ENCODE measurements at regions not wholly inside any gene's neighbourhood (a gene's known extent, or its start where the extent isn't known, plus 50 kb on each side); places are given as distances from the start of the nearest gene placed in this dataset.

DNA sequence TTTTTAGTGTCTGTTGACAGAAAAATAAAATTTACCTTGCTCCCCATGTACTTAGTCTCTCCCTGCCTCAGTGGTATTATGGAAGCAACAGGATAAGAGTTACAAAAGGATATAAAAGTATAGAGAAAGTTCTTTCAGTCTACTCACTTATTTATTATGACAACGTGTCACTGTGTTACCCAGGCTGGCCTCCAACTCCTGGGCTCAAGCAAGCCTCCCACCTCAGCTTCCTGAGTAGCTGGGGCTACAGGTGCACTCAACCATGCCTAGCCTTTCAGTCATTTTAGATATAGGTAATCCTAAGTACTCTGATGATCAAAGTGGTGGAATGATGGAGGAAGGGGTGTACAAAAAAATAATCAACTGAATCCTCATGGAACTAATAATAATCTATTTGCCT, 215.2 kb upstream of the MKLN1 start:
- no peak for DNase-seq

DNA sequence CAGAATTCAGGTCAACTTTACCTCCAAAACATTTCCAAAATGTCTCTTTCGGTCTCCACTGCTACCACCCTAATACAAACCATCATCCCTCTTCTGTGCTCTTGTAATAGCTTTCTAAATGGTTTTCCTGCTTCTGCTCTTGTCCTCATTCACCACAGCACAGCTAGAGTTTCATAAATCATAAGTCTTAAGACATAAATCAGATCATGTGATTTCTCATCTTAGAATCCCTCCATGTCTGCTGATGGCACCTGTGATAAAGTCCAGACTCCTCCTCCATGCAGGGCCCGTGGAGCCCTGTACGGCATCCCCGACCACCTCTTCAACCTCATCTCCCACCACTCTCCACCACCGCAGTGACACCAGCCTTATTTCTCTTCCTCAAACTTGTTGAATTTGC, 212.3 kb upstream of the MKLN1 start:
- no peak for DNase-seq

DNA sequence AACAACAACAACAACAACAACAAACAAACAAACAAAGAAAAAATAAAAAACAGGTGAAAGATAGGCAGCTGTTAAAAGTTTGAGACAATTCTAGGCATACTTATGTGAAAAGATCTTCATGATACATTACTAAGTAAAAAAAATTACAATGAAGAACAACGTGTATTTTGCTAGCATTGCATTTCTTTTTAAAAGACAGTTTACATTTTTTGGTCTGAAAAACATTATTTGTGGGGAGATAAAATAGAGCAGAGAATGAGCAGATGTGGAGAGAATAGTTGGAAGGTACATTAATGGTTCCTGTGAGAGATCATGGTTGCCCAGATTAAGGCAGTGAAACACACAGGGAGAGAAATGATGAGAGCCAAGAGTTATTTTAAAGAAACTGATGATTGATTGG, 210.2 kb upstream of the MKLN1 start:
- DNase-seq: no peak

DNA sequence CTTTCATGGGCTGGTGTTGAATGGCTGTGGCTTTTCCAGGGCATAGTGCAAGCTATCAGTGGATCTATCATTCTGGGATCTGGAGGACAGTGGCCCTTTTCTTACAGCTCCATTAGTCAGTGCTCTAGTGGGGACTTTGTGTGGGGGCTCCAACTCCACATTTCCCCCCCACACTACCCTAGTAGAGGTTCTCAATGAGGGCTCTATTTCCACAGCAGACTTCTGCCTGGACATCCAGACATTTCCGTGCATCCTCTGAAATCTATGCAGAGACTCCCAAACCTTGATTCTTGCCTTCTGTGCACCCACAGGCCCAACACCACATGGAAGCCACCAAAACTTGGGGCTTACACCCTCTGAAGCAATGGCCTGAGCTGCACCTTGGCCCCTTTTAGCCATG, 208.3 kb upstream of the MKLN1 start:
- DNase-seq: no peak

- no peak for DNase-seq
Observed at GRCh38 chr7:131122394-131122793, 205.3 kb upstream of the MKLN1 start.

GRCh38 chr7:131124001-131124629, 203.6 kb upstream of the MKLN1 start:
- no peak for DNase-seq

DNA sequence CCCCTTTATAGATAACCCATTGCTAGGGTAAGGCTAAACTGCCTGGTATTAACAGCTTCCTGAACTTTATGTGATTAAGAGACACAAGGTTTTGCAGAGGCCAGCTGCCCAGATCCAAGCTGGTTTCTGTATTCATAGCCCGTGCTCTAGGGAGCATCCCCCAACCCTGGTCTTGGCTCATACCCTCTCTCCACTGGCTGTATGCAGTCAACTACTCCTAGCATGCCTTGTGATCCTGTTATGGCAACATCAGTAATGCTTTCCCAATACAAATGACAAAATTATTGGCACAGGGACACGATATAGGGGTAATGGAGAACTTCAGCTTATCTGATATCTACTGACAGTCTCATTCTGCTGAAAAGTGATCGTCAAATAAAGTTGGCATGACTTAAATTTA, 202.8 kb upstream of the MKLN1 start:
- no peak for DNase-seq

DNA sequence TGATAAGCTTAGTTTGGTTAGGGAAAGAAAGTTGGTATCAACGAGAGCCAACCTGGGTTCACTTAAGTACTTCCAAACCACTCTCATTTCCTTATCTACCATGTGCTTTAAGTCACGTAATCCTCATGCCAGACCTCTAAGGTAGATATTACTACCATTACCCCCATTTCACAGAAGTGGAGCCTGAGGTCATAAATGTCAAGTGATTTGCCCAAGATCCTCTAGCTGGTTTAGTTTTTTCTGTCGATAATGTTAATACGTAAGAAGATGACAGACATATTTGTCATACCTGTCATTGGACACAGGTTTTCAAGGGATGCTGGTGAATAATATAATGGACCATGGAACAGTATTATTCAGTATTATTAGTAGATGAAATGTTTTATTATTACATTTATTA, 197.4 kb upstream of the MKLN1 start:
- no peak for DNase-seq

- no peak for DNase-seq
Observed at GRCh38 chr7:131131012-131131745, 196.5 kb upstream of the MKLN1 start.

- no peak for DNase-seq
Observed at GRCh38 chr7:131131746-131132431, 195.8 kb upstream of the MKLN1 start.

DNA sequence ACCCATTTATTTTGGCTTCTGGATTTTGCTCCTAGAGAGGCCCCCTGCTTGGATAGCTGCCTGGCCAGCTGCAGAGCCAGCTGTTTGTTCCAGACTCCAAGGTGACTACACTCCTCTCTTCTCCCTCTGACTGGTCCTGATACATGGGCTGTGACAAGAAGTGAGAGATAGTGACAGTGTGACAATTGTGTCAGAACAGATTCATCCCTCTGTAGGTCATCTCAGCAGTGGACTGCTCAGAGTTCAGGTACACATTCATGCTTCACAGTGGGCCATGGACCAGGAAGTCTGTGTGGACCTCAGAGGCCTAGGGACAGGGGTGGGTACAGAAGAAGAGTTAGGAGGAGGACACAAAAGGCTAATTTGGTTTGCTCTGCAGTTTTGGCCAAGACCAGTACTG, 188.2 kb upstream of the MKLN1 start:
- DNase-seq: no peak

DNA sequence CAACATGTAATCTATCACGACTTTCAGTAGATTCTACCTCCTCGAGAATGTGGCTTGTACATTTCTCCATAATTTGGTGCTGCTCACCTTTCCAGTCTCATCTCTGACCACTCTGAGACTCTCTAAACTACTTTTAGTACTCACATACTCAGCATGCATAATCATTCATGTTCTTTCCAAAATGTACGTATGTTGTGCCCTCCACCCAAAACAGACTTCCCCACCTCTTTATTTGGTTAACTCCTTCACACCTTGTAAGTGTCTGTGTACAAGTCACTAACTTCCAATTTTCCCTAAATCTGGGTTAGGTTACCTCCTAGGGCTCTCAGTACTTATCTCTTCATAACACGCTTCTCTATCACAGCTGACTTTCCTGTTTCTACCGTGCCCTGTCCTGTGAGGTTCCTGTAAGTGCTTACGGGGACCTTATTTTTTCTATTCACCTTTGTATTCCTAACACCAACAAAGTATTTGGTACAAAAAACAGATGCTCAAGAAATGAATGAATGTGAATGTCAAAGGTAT, 186.2 kb upstream of the MKLN1 start:
- no peak for DNase-seq

GRCh38 chr7:131143869-131144268, 183.8 kb upstream of the MKLN1 start:
- no peak for DNase-seq

DNA sequence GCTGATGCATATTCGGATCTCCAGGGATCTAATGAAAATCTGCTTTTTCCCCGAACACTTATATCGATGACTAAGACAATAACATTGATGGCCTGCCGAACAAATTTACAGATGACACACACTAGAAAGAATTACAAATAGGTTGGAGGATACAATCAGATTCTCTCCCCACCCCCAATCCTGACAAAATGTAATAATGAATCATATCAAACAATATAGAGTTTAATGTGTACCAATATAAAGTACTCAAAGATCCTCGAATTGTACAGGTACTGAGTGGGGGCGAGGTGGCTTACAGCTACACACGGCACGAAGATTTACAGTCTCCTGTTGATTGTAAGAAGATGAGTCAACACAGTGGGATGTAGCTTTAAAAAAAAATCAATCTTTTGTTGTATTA, 182.7 kb upstream of the MKLN1 start:
- no peak for DNase-seq

GRCh38 chr7:131145770-131146169, 181.9 kb upstream of the MKLN1 start:
- DNase-seq: no peak

GRCh38 chr7:131147604-131148003, 180.1 kb upstream of the MKLN1 start:
- DNase-seq: no peak

GRCh38 chr7:131148258-131148657, 179.4 kb upstream of the MKLN1 start:
- no peak for DNase-seq

GRCh38 chr7:131148708-131149428, 178.8 kb upstream of the MKLN1 start:
- DNase-seq: no peak

DNA sequence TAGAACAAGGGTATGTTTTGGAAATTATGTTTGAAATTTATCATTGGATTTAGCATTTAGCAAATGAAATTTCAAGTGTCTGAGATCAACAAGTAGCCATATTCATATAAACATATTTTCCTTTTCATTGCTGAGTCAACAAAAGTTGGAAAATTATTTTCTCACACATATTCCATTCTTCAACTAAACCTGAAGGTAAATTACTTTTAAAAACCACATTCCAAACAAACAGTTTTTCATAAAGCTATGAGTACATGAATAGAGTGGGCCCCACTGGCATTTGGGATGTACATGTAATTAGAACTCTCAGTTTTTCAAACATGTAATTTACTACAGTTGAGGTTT, 178.3 kb upstream of the MKLN1 start:
- no peak for DNase-seq

DNA sequence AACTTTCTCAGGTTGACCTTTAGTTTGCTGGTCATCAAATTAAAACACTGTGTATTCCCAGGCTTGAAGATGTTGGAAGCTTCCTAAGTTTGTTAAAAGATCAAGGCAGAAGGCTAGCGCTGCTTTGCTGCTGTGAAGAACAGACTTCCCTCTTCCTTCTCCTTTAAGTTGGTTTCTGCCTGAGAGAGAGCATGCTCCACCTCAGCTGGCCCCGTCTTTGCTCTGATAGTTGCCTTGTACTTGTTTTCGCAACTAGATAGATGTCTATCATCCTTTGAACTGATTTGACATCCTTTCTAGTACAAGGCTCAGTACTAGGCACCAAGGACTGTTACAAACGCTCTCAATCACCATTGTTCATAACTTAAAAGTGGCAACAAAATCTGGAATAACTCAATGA, 177.8 kb upstream of the MKLN1 start:
- no peak for DNase-seq

DNA sequence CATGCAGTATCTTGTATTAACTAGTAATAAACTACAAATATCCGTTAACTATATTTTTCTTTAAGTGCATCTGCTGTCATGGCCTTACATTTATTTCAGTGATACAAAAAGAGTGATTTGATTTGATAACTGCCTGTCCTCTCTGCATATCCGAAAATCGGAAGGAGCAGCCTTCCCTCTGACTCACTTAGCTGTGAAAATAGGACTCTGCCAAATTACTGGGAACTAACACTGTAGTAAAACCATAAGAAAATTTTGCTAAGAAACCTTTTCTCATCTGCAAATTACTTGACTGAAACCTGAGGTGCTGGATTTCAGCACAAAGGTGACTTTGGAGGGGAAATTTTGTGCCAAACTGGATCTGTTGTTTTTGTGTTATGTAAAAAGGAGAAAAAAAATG, 176.6 kb upstream of the MKLN1 start:
- no peak for DNase-seq

GRCh38 chr7:131152766-131153165, 174.9 kb upstream of the MKLN1 start:
- DNase-seq: no peak

DNA sequence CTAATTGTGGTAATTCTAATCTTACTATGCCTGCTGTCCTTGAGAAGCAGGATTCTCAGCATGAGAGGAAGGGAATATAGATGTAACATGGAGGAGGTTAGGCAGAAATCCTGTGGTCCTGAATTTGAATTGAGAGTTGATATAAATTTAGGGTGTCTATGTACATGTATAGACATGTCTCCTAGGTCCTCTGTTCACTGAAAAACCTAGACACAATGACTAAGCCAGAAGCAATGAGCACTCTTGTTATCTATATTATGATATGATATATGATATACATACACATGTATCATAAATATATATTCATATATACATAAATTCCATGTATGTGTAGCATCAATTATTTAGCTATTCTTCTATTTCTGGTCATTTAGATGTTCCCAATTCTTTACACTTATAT, 173.3 kb upstream of the MKLN1 start:
- no peak for DNase-seq
